ENCODE measurements at regions not wholly inside any gene's neighbourhood (a gene's known extent, or its start where the extent isn't known, plus 50 kb on each side); places are given as distances from the start of the nearest gene placed in this dataset.
"Not testable (repeated sequence)": the region's sequence is repeated elsewhere in the genome, so short reads cannot be mapped to it uniquely, and the experiment has no call there.

DNA sequence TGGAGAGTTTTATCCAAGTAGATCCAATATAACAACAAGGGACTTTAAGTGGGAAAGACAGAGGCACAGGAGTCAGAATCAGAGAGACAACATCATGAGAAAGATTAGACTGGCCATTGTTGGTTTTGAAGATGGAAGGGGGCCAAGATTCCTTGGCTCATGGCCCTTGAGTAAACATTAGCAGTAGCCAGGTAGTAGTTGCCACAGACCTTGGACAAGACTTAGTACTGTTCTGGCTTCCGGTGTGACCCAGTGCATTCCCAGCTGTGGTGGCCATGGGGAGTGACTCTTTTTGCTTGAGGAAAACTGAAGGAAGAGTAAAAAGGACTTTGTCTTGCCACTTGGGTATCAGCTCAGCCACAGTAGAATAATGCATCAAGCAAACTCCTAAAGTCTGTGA lies 462.2 kb upstream of the CPXCR1 start:
- TF ChIP-seq IRF3 (IDR thresholded peaks at IDR 0.05; ENCODE audit: low read depth, low read length): no peak
- TF ChIP-seq RFX5 (IDR thresholded peaks at IDR 0.05; ENCODE audit: low read length): no peak
- no peak for TF ChIP-seq MEF2A (IDR thresholded peaks at IDR 0.05; ENCODE audit: borderline replicate concordance, low read depth)
- TF ChIP-seq TAF1 (IDR thresholded peaks at IDR 0.05; ENCODE audit: borderline replicate concordance, low read depth, low read length): no peak
- no peak for TF ChIP-seq JUND (IDR thresholded peaks at IDR 0.05)
- no peak for TF ChIP-seq YY1 (IDR thresholded peaks at IDR 0.05; ENCODE audit: low read depth)
- TF ChIP-seq RAD21 (IDR thresholded peaks at IDR 0.05; ENCODE audit: low read length): no peak
- TF ChIP-seq MAX (IDR thresholded peaks at IDR 0.05; ENCODE audit: low read depth): no peak
- TF ChIP-seq NRF1 (IDR thresholded peaks at IDR 0.05; ENCODE audit: low read depth, low read length): no peak
- no peak for TF ChIP-seq MXI1 (IDR thresholded peaks at IDR 0.05; ENCODE audit: low read depth, low read length)
- TF ChIP-seq POLR2AphosphoS5 (IDR thresholded peaks at IDR 0.05; ENCODE audit: low read depth, low read length): no peak
- TF ChIP-seq EP300 (IDR thresholded peaks at IDR 0.05; ENCODE audit: borderline replicate concordance in 1 of 2, low read depth in 1 of 2, low read length in 1 of 2): no peak
- no peak for TF ChIP-seq ZBTB33 (IDR thresholded peaks at IDR 0.05; ENCODE audit: borderline replicate concordance, low read depth)
- no peak for TF ChIP-seq CTCF (IDR thresholded peaks at IDR 0.05)
- no peak for TF ChIP-seq RXRA (IDR thresholded peaks at IDR 0.05; ENCODE audit: borderline replicate concordance, low read depth)
- TF ChIP-seq NFIC (IDR thresholded peaks at IDR 0.05; ENCODE audit: borderline replicate concordance): no peak
- TF ChIP-seq, protein P1, sequence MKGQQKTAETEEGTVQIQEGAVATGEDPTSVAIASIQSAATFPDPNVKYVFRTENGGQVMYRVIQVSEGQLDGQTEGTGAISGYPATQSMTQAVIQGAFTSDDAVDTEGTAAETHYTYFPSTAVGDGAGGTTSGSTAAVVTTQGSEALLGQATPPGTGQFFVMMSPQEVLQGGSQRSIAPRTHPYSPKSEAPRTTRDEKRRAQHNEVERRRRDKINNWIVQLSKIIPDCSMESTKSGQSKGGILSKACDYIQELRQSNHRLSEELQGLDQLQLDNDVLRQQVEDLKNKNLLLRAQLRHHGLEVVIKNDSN (IDR thresholded peaks at IDR 0.05; ENCODE audit: borderline replicate concordance, low read depth): no peak
- TF ChIP-seq USF2 (IDR thresholded peaks at IDR 0.05; ENCODE audit: borderline replicate concordance, low read depth, low read length): no peak
- no peaks in the 10 kb centered on the region; the same call in 1 of the 2 replicates for H3K9me2 ChIP-seq
- no peaks in the 10 kb centered on the region for H3K79me2 ChIP-seq (ENCODE audit: insufficient read depth)
- no peak for DNase-seq
- ChIA-PET CTCF (no interaction called here), POLR2A (no interaction called here)
- H3F3A ChIP-seq (replicated peaks; ENCODE audit: insufficient read depth): no peaks in the 10 kb centered on the region
- no peak overlapping the region for H3K27ac ChIP-seq (ENCODE audit: low read depth in 2 of 2, low read length in 1 of 2)
- H3K4me2 ChIP-seq: no peak overlapping the region
- H3K9me3 ChIP-seq: no peaks in the 10 kb centered on the region
- H3K4me1 ChIP-seq (ENCODE audit: control insufficient read depth in 1 of 2, insufficient read depth in 2 of 2, low read depth in 1 of 2, low read length in 1 of 2): no peaks in the 10 kb centered on the region
- H2AFZ ChIP-seq (ENCODE audit: low read depth): no peak overlapping the region
- WGBS (ENCODE audit: low lambda C conversion rate): 0% methylated on average over 1 of the region's 1 CpG
- no peaks in the 10 kb centered on the region for H3K36me3 ChIP-seq (replicated peaks in 1 of 2; ENCODE audit: control insufficient read depth in 1 of 2, insufficient read depth in 2 of 2, low read length in 1 of 2)
- H4K20me1 ChIP-seq (ENCODE audit: insufficient read depth): no peaks in the 10 kb centered on the region
- no peaks in the 10 kb centered on the region for H3K27me3 ChIP-seq (ENCODE audit: insufficient read depth)
- no peak overlapping the region for H3K9ac ChIP-seq
- no peak overlapping the region for H3K4me3 ChIP-seq (ENCODE audit: low read depth in 2 of 2, low read length in 1 of 2)

DNA sequence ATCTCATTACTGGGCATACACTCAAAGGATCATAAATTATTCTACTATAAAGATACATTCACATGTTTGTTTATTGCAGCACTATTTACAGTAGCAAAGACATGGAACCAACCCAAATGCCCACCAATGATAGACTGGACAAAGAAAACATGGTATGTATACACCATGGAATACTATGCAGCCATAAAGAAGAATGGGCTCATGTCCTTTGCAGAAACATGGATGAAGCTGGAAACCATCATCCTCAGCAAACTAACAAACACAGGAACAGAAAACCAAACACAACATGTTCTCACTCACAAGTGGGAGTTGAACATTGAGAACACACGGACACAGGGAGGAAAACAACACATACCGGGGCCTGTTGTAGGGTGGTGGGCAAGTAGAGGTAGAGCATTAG lies 433.1 kb upstream of the CPXCR1 start:
- H4K20me1 ChIP-seq (ENCODE audit: insufficient read depth); H3K4me2 ChIP-seq; H3K27ac ChIP-seq (ENCODE audit: low read depth in 2 of 2, low read length in 1 of 2); H3K9me3 ChIP-seq; POLR2A ChIA-PET; H3F3A ChIP-seq (replicated peaks; ENCODE audit: insufficient read depth); H3K4me3 ChIP-seq (ENCODE audit: low read depth in 2 of 2, low read length in 1 of 2); DNase-seq; H3K36me3 ChIP-seq (replicated peaks in 1 of 2; ENCODE audit: control insufficient read depth in 1 of 2, insufficient read depth in 2 of 2, low read length in 1 of 2); H3K27me3 ChIP-seq (ENCODE audit: insufficient read depth); H2AFZ ChIP-seq (ENCODE audit: low read depth); H3K9me2 ChIP-seq; H3K9ac ChIP-seq; CTCF ChIA-PET; H3K4me1 ChIP-seq (ENCODE audit: control insufficient read depth in 1 of 2, insufficient read depth in 2 of 2, low read depth in 1 of 2, low read length in 1 of 2); H3K79me2 ChIP-seq (ENCODE audit: insufficient read depth): not testable (repeated sequence)
- 6% methylated on average over 2 of the region's 2 CpGs for WGBS (ENCODE audit: low lambda C conversion rate)

Data from SK-N-SH (cell line).